Colonic mucosa (tissue), 4 donors: ENCODE measurements at regions not wholly inside any gene's neighbourhood (a gene's known extent, or its start where the extent isn't known, plus 50 kb on each side); places are given as distances from the start of the nearest gene placed in this dataset.

Experiments
- DNase-seq: peaks from one replicate; pipeline ENCODE4 v3.0.0-alpha.2; 2020
- H3K27ac ChIP-seq: fragments of 200-600 bp; one replicate; pipeline ENCODE4 v1.8.0; 2021
- H3K27me3 ChIP-seq: fragments of 200-600 bp; one replicate; pipeline ENCODE4 v1.8.0; 2021
- H3K36me3 ChIP-seq: fragments of 200-600 bp; one replicate; pipeline ENCODE4 v1.8.0; 2021
- H3K4me1 ChIP-seq: fragments of 200-600 bp; one replicate; pipeline ENCODE4 v1.8.0; 2021; ENCODE audit warnings: mild to moderate bottlenecking
- H3K4me3 ChIP-seq: fragments of 200-600 bp; one replicate; pipeline ENCODE4 v1.8.0; 2021
- H3K9ac ChIP-seq, 2 donors: one replicate each; pipeline ENCODE4 v1.7.0; 2013; ENCODE audit warnings: control low read depth in 2 of 2, low read depth in 2 of 2, low read length in 2 of 2
- H3K9me3 ChIP-seq: fragments of 200-600 bp; one replicate; pipeline ENCODE4 v1.8.0; 2021
- intact Hi-C: fragments of 100-400 bp; cut with DNase I; formaldehyde crosslinking; loops from one replicate; pipeline ENCODE4 v1.14.1; 2022
- TF ChIP-seq, protein P1 (sequence below): fragments of 200-600 bp; IDR thresholded peaks from one replicate; pipeline ENCODE4 v1.8.0; 2022; ENCODE audit warnings: antibody characterized with exemption, mild to moderate bottlenecking
- donor health status: healthy.
- donor health status: DM: no; HTN: no; CAD: no.
- donor health status: DM: no; HTN: no; CAD: no.

DNA sequence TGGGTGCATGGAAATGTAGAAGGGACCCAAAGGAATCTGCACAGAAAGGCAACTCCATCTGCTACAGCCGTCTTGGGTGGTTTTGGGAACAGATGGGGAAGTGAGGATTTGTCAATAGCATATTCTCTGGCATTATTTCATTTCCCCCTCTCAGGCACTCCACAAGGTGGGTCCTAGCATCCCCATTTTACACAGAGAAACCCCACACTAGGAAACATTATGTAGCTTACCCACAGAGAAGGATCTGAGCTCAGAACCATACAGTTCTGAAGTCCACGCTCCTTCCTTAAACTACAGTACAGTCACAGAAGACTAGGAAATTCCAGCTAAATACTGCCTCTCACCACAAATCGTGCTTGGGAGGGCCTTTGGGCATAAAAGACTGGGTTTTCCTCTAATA is 61.2 kb upstream of the CTNNB1 start:
- H3K27me3 ChIP-seq = no peaks in the 10 kb centered on the region

DNA sequence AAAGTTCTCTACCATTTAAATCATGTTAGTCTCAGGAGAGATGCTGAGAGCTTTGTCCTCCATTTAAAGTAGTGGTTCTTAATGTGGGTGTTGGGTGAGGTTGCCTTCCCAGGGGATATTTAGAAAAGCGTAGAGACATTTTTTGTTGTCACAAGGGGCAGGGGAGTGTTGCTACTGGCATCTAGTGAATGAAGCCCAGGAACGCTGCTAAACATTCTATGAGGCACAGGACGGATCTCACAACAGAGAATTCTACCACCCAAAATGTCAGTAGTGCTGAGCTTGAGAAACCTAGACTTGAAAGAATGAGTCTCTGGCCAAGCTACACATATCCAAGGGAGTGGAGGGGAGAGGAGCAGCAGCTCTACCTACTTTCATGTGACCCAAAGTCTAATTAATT is 60.7 kb upstream of the CTNNB1 start:
- no peaks in the 10 kb centered on the region for H3K4me1 ChIP-seq
- no peaks in the 10 kb centered on the region for H3K9me3 ChIP-seq
- H3K9ac ChIP-seq = no peak overlapping the region
- no peaks in the 10 kb centered on the region for H3K36me3 ChIP-seq
- H3K27me3 ChIP-seq = no peaks in the 10 kb centered on the region
- intact Hi-C loops = no loop called here
- H3K27ac ChIP-seq = no peak overlapping the region
- H3K4me3 ChIP-seq = no peak overlapping the region
- no peak for DNase-seq
- TF ChIP-seq, protein P1, sequence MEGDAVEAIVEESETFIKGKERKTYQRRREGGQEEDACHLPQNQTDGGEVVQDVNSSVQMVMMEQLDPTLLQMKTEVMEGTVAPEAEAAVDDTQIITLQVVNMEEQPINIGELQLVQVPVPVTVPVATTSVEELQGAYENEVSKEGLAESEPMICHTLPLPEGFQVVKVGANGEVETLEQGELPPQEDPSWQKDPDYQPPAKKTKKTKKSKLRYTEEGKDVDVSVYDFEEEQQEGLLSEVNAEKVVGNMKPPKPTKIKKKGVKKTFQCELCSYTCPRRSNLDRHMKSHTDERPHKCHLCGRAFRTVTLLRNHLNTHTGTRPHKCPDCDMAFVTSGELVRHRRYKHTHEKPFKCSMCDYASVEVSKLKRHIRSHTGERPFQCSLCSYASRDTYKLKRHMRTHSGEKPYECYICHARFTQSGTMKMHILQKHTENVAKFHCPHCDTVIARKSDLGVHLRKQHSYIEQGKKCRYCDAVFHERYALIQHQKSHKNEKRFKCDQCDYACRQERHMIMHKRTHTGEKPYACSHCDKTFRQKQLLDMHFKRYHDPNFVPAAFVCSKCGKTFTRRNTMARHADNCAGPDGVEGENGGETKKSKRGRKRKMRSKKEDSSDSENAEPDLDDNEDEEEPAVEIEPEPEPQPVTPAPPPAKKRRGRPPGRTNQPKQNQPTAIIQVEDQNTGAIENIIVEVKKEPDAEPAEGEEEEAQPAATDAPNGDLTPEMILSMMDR = no peak

More for the DNA sequence above, 61.2 kb upstream of the CTNNB1 start:
- H3K9ac ChIP-seq = no peak overlapping the region
- H3K4me3 ChIP-seq = no peak overlapping the region
- H3K9me3 ChIP-seq = no peaks in the 10 kb centered on the region
- intact Hi-C loops = no loop called here
- TF ChIP-seq, protein P1 = no peak
- no peaks in the 10 kb centered on the region for H3K36me3 ChIP-seq
- H3K27ac ChIP-seq = no peak overlapping the region
- no peak for DNase-seq
- no peaks in the 10 kb centered on the region for H3K4me1 ChIP-seq

DNA sequence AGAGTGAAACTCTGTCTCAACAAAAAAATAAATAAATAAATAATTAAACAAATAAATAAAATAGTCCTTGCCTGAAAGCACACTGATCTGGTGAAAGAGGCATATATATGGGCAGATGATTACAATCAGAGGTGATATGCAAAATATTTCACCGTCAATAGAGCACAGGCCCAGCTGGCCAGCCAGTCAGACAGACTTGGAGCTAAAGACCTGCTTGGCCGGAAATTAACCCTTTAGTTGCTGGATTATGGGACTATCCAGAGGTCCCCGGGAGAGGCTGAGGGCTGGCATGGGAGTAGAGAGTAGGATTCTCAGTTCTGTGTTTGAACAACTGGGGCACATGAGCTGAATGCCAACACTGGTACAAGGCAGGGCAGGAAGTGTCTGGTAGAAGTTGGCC is 59.1 kb upstream of the CTNNB1 start:
- Histone ChIP-seq H3K9ac (no peak overlapping the region), H3K36me3 (no peaks in the 10 kb centered on the region), H3K4me1 (no peaks in the 10 kb centered on the region), H3K27ac (no peak overlapping the region), H3K9me3 (no peaks in the 10 kb centered on the region), H3K4me3 (no peak overlapping the region), H3K27me3 (no peaks in the 10 kb centered on the region)
- no peak for DNase-seq
- intact Hi-C loops = no loop called here
- TF ChIP-seq, protein P1 = no peak

DNA sequence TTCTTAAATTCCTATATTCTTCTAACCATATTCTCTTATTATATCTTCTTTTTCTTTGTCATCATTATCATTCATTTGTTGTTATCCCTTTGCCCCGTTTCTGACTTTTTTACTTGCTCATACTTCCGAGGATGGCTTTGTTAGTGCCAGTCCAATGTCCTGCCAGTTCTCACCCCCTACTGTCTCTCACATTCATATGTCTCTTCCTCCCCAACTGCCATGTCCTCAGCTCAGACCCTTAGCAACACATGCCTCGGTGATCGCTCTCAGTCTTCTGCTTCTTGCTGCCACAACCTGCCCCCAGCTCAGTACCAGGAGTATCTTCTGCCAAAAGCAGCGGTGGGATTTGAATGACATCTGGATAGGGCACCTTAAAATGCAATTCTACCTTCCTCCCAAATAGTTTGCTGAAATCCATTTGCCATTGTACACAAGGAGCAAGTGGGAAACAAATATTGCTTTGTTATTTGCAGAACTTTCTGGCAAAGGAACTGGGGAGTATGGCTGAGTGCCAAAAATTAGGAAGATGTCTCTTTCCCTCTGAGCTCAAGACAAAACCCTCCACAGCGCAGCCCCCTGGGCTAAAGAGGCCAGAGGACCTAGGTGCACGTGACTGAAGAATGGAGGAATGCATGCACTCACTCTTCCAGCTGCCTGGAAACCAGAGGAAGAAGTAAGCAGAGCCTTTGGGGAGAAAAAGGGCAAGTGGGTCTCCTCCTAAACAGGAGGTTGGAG is 57.7 kb upstream of the CTNNB1 start:
- DNase-seq = no peak
- H3K4me1 ChIP-seq = no peaks in the 10 kb centered on the region
- TF ChIP-seq, protein P1 = no peak
- no peaks in the 10 kb centered on the region for H3K9me3 ChIP-seq
- no peak overlapping the region for H3K9ac ChIP-seq
- intact Hi-C loops = no loop called here
- H3K4me3 ChIP-seq = no peak overlapping the region
- no peaks in the 10 kb centered on the region for H3K36me3 ChIP-seq
- no peaks in the 10 kb centered on the region for H3K27me3 ChIP-seq
- no peak overlapping the region for H3K27ac ChIP-seq

DNA sequence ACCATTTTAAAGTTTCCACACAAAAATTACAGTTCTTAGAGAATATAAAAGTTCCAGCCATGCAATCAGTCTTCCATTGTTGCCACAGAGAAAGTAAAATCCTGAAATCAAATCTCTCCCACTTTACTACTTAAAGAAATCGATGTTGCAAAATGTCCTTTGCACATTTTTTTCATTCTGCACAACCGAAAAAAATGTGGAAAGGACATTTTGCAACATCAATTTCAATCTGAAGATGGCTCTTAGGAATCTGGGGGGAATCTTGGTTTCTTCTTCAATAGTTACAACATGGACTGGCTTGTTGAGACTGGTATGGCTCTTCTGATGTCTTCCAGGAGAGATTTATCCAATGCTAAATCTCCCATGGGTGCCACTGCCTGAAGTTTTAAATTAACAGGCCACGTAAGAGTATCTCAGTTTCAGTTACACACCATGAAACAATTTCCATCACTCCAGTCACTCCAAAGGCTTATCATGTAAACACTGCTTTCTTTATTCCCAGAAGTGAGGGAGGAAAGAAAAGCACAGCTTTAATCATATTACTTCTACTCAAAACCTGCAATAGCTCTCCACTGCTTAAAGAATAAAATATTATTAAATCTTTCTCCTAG is 55.8 kb upstream of the CTNNB1 start:
- Histone ChIP-seq H3K27me3 (no peaks in the 10 kb centered on the region), H3K27ac (no peak overlapping the region), H3K4me1 (no peaks in the 10 kb centered on the region), H3K36me3 (no peaks in the 10 kb centered on the region), H3K9ac (no peak overlapping the region), H3K9me3 (no peaks in the 10 kb centered on the region), H3K4me3 (no peak overlapping the region)
- no peak for DNase-seq
- intact Hi-C loops = no loop called here
- TF ChIP-seq, protein P1 = no peak
